OCI-LY7 (cell line): ENCODE measurements at regions not wholly inside any gene's neighbourhood (a gene's known extent, or its start where the extent isn't known, plus 50 kb on each side); places are given as distances from the start of the nearest gene placed in this dataset.
"Not testable (repeated sequence)": the region's sequence is repeated elsewhere in the genome, so short reads cannot be mapped to it uniquely, and the experiment has no call there.

Experiments
- BruUV-seq: library from RNA; stranded (reverse); fragments of 400-500 nt; replicated peaks from 2 replicates; lab custom pipeline; 2021; lab: Mats Ljungman, UMichigan
- CTCF ChIA-PET: fragments of 300-600 bp; sonication (Branson Sonifier 250); formaldehyde crosslinking; loops from one replicate; lab custom pipeline; 2022; ENCODE audit warnings: antibody characterized with exemption; ENCODE audit not compliant: unreplicated experiment; lab: Charles Lee
- POLR2A ChIA-PET: fragments of 300-600 bp; sonication (Branson Sonifier 250); formaldehyde crosslinking; loops from one replicate; lab custom pipeline; 2022; ENCODE audit warnings: antibody characterized with exemption; lab: Charles Lee
- DNase-seq: peaks from one replicate; pipeline ENCODE4 v3.0.0-alpha.2; 2015; ENCODE audit warnings: low spot score
- H2AFZ ChIP-seq: fragments of 200-600 bp; sonication (generic), shearing (Covaris generic); 2 replicates; pipeline ENCODE4 v1.6.1; 2014; ENCODE audit warnings: mild to moderate bottlenecking, antibody characterized with exemption, low read length, moderate library complexity
- H3K27ac ChIP-seq: fragments of 200-600 bp; sonication (generic); 2 replicates; pipeline ENCODE4 v1.5.1; 2014; ENCODE audit warnings: mixed run types, low read depth, mild to moderate bottlenecking, moderate library complexity, low read length, inconsistent platforms; ENCODE audit not compliant: poor library complexity, severe bottlenecking
- H3K36me3 ChIP-seq: fragments of 200-600 bp; sonication (generic); 2 replicates; pipeline ENCODE4 v1.6.1; 2014; ENCODE audit warnings: mild to moderate bottlenecking, antibody characterized with exemption, low read length, moderate library complexity, mixed read lengths; ENCODE audit not compliant: insufficient read depth
- H3K4me1 ChIP-seq: fragments of 200-600 bp; sonication (generic); 2 replicates; pipeline ENCODE4 v1.5.1; 2014; ENCODE audit warnings: mild to moderate bottlenecking, low read length; ENCODE audit not compliant: insufficient read depth, poor library complexity, severe bottlenecking
- H3K4me2 ChIP-seq: fragments of 200-600 bp; sonication (generic); 2 replicates; pipeline ENCODE4 v1.6.1; 2014; ENCODE audit warnings: mild to moderate bottlenecking, low read length
- H3K4me3 ChIP-seq: fragments of 200-600 bp; sonication (generic); 2 replicates; pipeline ENCODE4 v1.5.1; 2014; ENCODE audit warnings: mild to moderate bottlenecking, low read depth, low read length; ENCODE audit not compliant: poor library complexity, severe bottlenecking
- H3K79me2 ChIP-seq: fragments of 200-600 bp; sonication (generic); 2 replicates; pipeline ENCODE4 v1.6.1; 2016; ENCODE audit warnings: low read depth, mild to moderate bottlenecking, low read length, moderate library complexity, mixed read lengths; ENCODE audit not compliant: insufficient read depth
- H3K9me2 ChIP-seq: fragments of 200-600 bp; sonication (generic); 2 replicates; pipeline ENCODE4 v1.6.1; 2016; ENCODE audit warnings: mild to moderate bottlenecking, low read length, mixed read lengths; ENCODE audit not compliant: insufficient read depth
- H3K9me3 ChIP-seq: fragments of 200-600 bp; sonication (generic); 2 replicates; pipeline ENCODE4 v1.6.1; 2014; ENCODE audit warnings: mild to moderate bottlenecking, mixed run types, low read length, mixed read lengths
- H4K20me1 ChIP-seq: fragments of 200-600 bp; sonication (generic); 2 replicates; pipeline ENCODE4 v1.6.1; 2014; ENCODE audit warnings: mild to moderate bottlenecking, antibody characterized with exemption, low read length, moderate library complexity, mixed read lengths; ENCODE audit not compliant: insufficient read depth
- CTCF ChIP-seq: fragments of 200-600 bp; sonication (generic); conservative IDR thresholded peaks from 2 replicates; pipeline ENCODE4 v1.5.1; 2014; ENCODE audit warnings: mild to moderate bottlenecking, antibody characterized with exemption, low read length, moderate library complexity, mixed read lengths
- EZH2phosphoT487 ChIP-seq: fragments of 200-600 bp; sonication (generic); IDR thresholded peaks from 2 replicates; pipeline ENCODE4 v1.6.1; 2018; ENCODE audit warnings: low read depth, borderline replicate concordance, mild to moderate bottlenecking, mixed run types, antibody characterized with exemption, low read length, moderate library complexity, mixed read lengths
- intact Hi-C: fragments of 100-400 bp; cut with micrococcal nuclease; formaldehyde crosslinking; loops from one replicate; pipeline ENCODE4 v1.10.0; 2022; ENCODE audit not compliant: unreplicated experiment

- H3K4me1 ChIP-seq = peaks cover 6% of the 10 kb centered on the region
- H3K27ac ChIP-seq = no peak overlapping the region
- H4K20me1 ChIP-seq = no peaks in the 10 kb centered on the region
- CTCF ChIA-PET = no interaction called here
- H3K9me2 ChIP-seq = no peaks in the 10 kb centered on the region
- intact Hi-C loops = no loop called here
- no TSS peak for BruUV-seq
- H2AFZ ChIP-seq = no peak overlapping the region
- H3K36me3 ChIP-seq = no peaks in the 10 kb centered on the region
- no peaks in the 10 kb centered on the region for H3K9me3 ChIP-seq
- H3K4me2 ChIP-seq = peak overlapping the region; percentile 21; the same call in 1 of the 2 replicates
- TF ChIP-seq EZH2phosphoT487 = no peak
- no peak for TF ChIP-seq CTCF
- no peak overlapping the region for H3K4me3 ChIP-seq
- peak; percentile 42 for DNase-seq
- POLR2A ChIA-PET = no interaction called here
- no peaks in the 10 kb centered on the region for H3K79me2 ChIP-seq
Observed at GRCh38 chr22:27075891-27076290, 418.5 kb downstream of the MIAT start.

GRCh38 chr22:27078064-27078463, 420.7 kb downstream of the MIAT start:
- H2AFZ ChIP-seq, H3K9me3 ChIP-seq, H3K4me3 ChIP-seq, H3K4me2 ChIP-seq, POLR2A ChIA-PET, DNase-seq, H4K20me1 ChIP-seq, H3K9me2 ChIP-seq, H3K27ac ChIP-seq, BruUV-seq, H3K4me1 ChIP-seq, CTCF ChIA-PET, H3K79me2 ChIP-seq, H3K36me3 ChIP-seq, intact Hi-C loops: not testable (repeated sequence)

DNA sequence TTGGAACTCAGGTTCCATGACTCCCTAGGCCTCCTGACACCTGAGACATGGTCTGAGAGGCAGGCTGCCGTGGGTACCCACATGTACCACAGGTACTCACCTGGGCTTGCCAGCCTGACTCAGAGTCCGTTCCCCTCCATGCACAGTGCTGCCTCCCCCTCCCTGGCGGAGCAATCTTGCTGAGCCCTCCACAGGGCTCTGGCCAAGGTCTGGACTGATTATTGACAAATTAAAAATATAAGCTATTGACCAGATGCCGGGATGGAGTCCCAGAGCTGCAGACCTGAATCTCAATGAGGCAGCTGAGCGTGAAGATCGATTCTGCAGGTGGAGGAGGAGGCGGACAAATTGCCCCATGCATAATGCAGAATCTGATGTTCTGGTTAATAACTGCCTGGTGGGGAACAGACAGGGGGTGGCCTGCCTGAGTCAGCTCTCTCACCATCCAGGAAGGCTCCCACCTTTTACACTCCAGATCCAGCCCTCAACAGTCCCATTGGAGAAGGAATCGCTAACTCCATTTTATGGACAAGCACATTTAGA, 422.7 kb downstream of the MIAT start:
- no peak overlapping the region for H3K4me3 ChIP-seq
- no peaks in the 10 kb centered on the region for H4K20me1 ChIP-seq
- intact Hi-C loops = no loop called here
- H2AFZ ChIP-seq = no peak overlapping the region
- no peaks in the 10 kb centered on the region for H3K79me2 ChIP-seq
- ChIA-PET POLR2A (interaction anchor here (0.6 kb wide), 1 partner anchor 194 kb away, joined by 3 read pairs; no protein-coding TSS in a partner anchor), CTCF (no interaction called here)
- no peaks in the 10 kb centered on the region for H3K9me3 ChIP-seq
- no TSS peak for BruUV-seq
- H3K36me3 ChIP-seq = no peaks in the 10 kb centered on the region
- H3K4me1 ChIP-seq = peaks cover 6% of the 10 kb centered on the region
- DNase-seq = no peak
- TF ChIP-seq CTCF (no peak), EZH2phosphoT487 (no peak)
- no peaks in the 10 kb centered on the region for H3K9me2 ChIP-seq
- no peak overlapping the region for H3K27ac ChIP-seq
- no peak overlapping the region for H3K4me2 ChIP-seq
